DOHH2 (cell line): ENCODE measurements at regions not wholly inside any gene's neighbourhood (a gene's known extent, or its start where the extent isn't known, plus 50 kb on each side); places are given as distances from the start of the nearest gene placed in this dataset.

Experiments used
- H3F3A ChIP-seq: fragments of 200-600 bp; sonication (generic), shearing (Covaris generic); 2 replicates; pipeline ENCODE4 v1.6.0; 2016; ENCODE audit warnings: antibody characterized with exemption, mild to moderate bottlenecking; ENCODE audit not compliant: control insufficient read depth, insufficient read depth
- H3K27ac ChIP-seq: fragments of 200-600 bp; sonication (generic); 2 replicates; pipeline ENCODE4 v1.5.1; 2014; ENCODE audit warnings: low read depth, mild to moderate bottlenecking, low read length, moderate library complexity
- H3K27me3 ChIP-seq: fragments of 200-600 bp; sonication (generic); 2 replicates; pipeline ENCODE4 v1.6.1; 2014; ENCODE audit warnings: mild to moderate bottlenecking, low read length, mixed read lengths; ENCODE audit not compliant: control insufficient read depth
- H3K36me3 ChIP-seq: fragments of 200-600 bp; sonication (generic); 2 replicates; pipeline ENCODE4 v1.6.1; 2014; ENCODE audit warnings: mild to moderate bottlenecking, low read length, moderate library complexity, mixed read lengths; ENCODE audit not compliant: control insufficient read depth
- H3K4me1 ChIP-seq: fragments of 200-600 bp; sonication (generic); 2 replicates; pipeline ENCODE4 v1.6.1; 2014; ENCODE audit warnings: mild to moderate bottlenecking, low read length, mixed read lengths; ENCODE audit not compliant: control insufficient read depth
- H3K4me2 ChIP-seq: fragments of 200-600 bp; sonication (generic); 2 replicates; pipeline ENCODE4 v1.6.0; 2014; ENCODE audit warnings: mild to moderate bottlenecking, low read length, moderate library complexity
- H3K4me3 ChIP-seq: fragments of 200-600 bp; sonication (generic); 2 replicates; pipeline ENCODE4 v1.5.1; 2014; ENCODE audit warnings: mild to moderate bottlenecking, low read length, mixed read lengths
- H3K79me2 ChIP-seq: fragments of 200-600 bp; sonication (generic); 2 replicates; pipeline ENCODE4 v1.6.1; 2014; ENCODE audit warnings: mild to moderate bottlenecking, low read length, mixed read lengths; ENCODE audit not compliant: control insufficient read depth
- H3K9me2 ChIP-seq: fragments of 200-600 bp; sonication (generic); replicated peaks from 2 replicates; pipeline ENCODE4 v1.6.1; 2014; ENCODE audit warnings: mild to moderate bottlenecking, low read length, mixed read lengths; ENCODE audit not compliant: control insufficient read depth
- H3K9me3 ChIP-seq: fragments of 200-600 bp; sonication (generic); 2 replicates; pipeline ENCODE4 v1.6.1; 2014; ENCODE audit warnings: antibody characterized with exemption, low read length, mixed read lengths; ENCODE audit not compliant: control insufficient read depth, insufficient read depth
- H4K20me1 ChIP-seq: fragments of 200-600 bp; sonication (generic); 2 replicates; pipeline ENCODE4 v1.6.0; 2014; ENCODE audit warnings: low read depth, mild to moderate bottlenecking, antibody characterized with exemption, low read length, moderate library complexity; ENCODE audit not compliant: control insufficient read depth, insufficient read depth
- CTCF ChIP-seq: fragments of 200-600 bp; sonication (generic); IDR thresholded peaks from one replicate; pipeline ENCODE4 v1.5.1; 2014; ENCODE audit warnings: antibody characterized with exemption, mild to moderate bottlenecking, low read depth, low read length; ENCODE audit not compliant: poor library complexity, severe bottlenecking
- EZH2phosphoT487 ChIP-seq: fragments of 200-600 bp; sonication (generic); IDR thresholded peaks from 2 replicates; pipeline ENCODE4 v1.6.1; 2017; ENCODE audit warnings: borderline replicate concordance, mild to moderate bottlenecking, antibody characterized with exemption, low read length, moderate library complexity, mixed read lengths

GRCh38 chr17:55575058-55575636 lies 63.9 kb upstream of the SMIM36 start:
- TF ChIP-seq EZH2phosphoT487 (no peak), CTCF (no peak)
- Histone ChIP-seq H3K27me3 (no peaks in the 10 kb centered on the region), H3K79me2 (no peaks in the 10 kb centered on the region), H3K27ac (no peak overlapping the region), H4K20me1 (no peaks in the 10 kb centered on the region), H3K36me3 (no peaks in the 10 kb centered on the region), H3K4me3 (no peak overlapping the region), H3K9me3 (no peaks in the 10 kb centered on the region), H3F3A (no peaks in the 10 kb centered on the region), H3K4me2 (no peak overlapping the region), H3K9me2 (no peaks in the 10 kb centered on the region), H3K4me1 (peaks cover 16% of the 10 kb centered on the region)

- Histone ChIP-seq H3K4me3 (no peak overlapping the region), H3K27ac (no peak overlapping the region), H3K79me2 (no peaks in the 10 kb centered on the region), H3K27me3 (no peaks in the 10 kb centered on the region), H3K36me3 (no peaks in the 10 kb centered on the region), H3K9me3 (no peaks in the 10 kb centered on the region), H3K4me1 (peaks cover 16% of the 10 kb centered on the region), H4K20me1 (no peaks in the 10 kb centered on the region), H3K9me2 (no peaks in the 10 kb centered on the region), H3K4me2 (no peak overlapping the region), H3F3A (no peaks in the 10 kb centered on the region)
- TF ChIP-seq EZH2phosphoT487: no peak
- TF ChIP-seq CTCF: no peak
Measured at GRCh38 chr17:55572599-55572998, 61.3 kb upstream of the SMIM36 start.

GRCh38 chr17:55572139-55572538 lies 60.9 kb upstream of the SMIM36 start:
- H3K4me1 ChIP-seq: peaks cover 13% of the 10 kb centered on the region

More at GRCh38 chr17:55572139-55572538, 60.9 kb upstream of the SMIM36 start:
- no peaks in the 10 kb centered on the region for H3K79me2 ChIP-seq
- no peaks in the 10 kb centered on the region for H3K36me3 ChIP-seq
- no peaks in the 10 kb centered on the region for H3K9me2 ChIP-seq
- H4K20me1 ChIP-seq: no peaks in the 10 kb centered on the region
- TF ChIP-seq CTCF: no peak
- TF ChIP-seq EZH2phosphoT487: no peak
- no peak overlapping the region for H3K27ac ChIP-seq
- no peak overlapping the region for H3K4me2 ChIP-seq
- no peaks in the 10 kb centered on the region for H3F3A ChIP-seq
- H3K9me3 ChIP-seq: no peaks in the 10 kb centered on the region
- no peak overlapping the region for H3K4me3 ChIP-seq
- no peaks in the 10 kb centered on the region for H3K27me3 ChIP-seq
